ENCODE measurements at regions not wholly inside any gene's neighbourhood (a gene's known extent, or its start where the extent isn't known, plus 50 kb on each side); places are given as distances from the start of the nearest gene placed in this dataset.

DNA sequence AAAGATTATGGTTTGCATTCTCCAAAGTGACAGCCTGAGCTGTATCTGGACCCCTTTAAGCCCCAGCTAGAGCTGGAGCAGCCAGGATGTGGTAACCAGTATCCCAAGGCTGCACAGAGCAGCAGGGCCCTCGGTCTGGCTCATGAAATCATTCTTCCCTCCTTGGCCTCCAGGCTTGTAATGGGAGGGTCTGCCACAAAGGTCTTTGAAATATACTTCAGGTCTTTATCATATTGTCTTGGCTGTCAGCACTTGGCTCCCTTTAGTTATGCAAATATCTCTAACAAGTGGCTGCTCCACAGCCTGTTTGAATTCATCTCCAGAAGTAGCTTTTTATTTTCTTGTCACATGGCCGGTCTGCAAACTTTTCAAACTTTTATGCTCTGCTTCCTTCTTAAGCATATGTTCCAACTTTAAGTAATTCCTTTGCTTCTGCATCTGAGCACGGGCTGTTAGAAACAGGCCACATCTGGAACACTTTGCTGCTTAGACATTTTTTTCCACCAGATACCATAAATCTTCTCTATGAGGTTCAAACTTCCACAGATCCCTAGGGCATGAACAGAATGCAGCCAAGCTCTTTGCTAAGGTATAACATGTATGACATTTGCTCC is 663.4 kb upstream of the MIS18BP1 start:
- H3K9me1 ChIP-seq (ENCODE audit: control insufficient read depth, insufficient read depth, low read length): no peaks in the 10 kb centered on the region
- no peak overlapping the region for H3K4me2 ChIP-seq (ENCODE audit: insufficient read depth, low read length)
- H4K20me1 ChIP-seq (replicated peaks; ENCODE audit: control insufficient read depth, insufficient read depth, low read length): no peaks in the 10 kb centered on the region
- no peak overlapping the region for H3K27ac ChIP-seq (ENCODE audit: extremely low read depth, low read depth, low read length)
- no peaks in the 10 kb centered on the region for H3K4me1 ChIP-seq (replicated peaks in 1 of 2; ENCODE audit: control insufficient read depth in 2 of 2, insufficient read depth in 2 of 2, low read length in 2 of 2)
- H3K27me3 ChIP-seq (ENCODE audit: control insufficient read depth in 2 of 2, insufficient read depth in 2 of 2, low read length in 2 of 2): no peaks in the 10 kb centered on the region
- WGBS (ENCODE audit: insufficient coverage, low coverage, missing lambda C conversion rate): 0% methylated on average over 3 of the region's 3 CpGs
- H3K79me2 ChIP-seq (ENCODE audit: control insufficient read depth, insufficient read depth, low read length): no peaks in the 10 kb centered on the region
- ATAC-seq: no peak
- POLR2A ChIA-PET: no interaction called here
- H3K4me3 ChIP-seq: no peak overlapping the region
- H3K9ac ChIP-seq (ENCODE audit: insufficient read depth in 1 of 2, low read depth in 2 of 2, low read length in 2 of 2): no peak overlapping the region
- BruUV-seq (replicated peaks): no TSS peak
- no peaks in the 10 kb centered on the region for H3K9me3 ChIP-seq (replicated peaks; ENCODE audit: control insufficient read depth, insufficient read depth, low read depth, low read length)
- intact Hi-C loops (cut with micrococcal nuclease) (no loop called here), in situ Hi-C loops (cut with MboI) (no loop called here)
- no peak for FAIRE-seq
- H2AFZ ChIP-seq (ENCODE audit: low read depth, low read length): no peak overlapping the region
- DNase-seq (ENCODE audit: extremely low read depth in 1 of 4, low spot score in 3 of 4): no peak
- CTCF ChIA-PET (ENCODE audit: low intra/inter-chr PET ratio): no interaction called here
- no peaks in the 10 kb centered on the region for H3K36me3 ChIP-seq (ENCODE audit: control insufficient read depth, insufficient read depth, low read length)
- TF ChIP-seq ZNF592 (IDR thresholded peaks at IDR 0.05): no peak
- no peak for TF ChIP-seq ZNF431 (CRISPR knock-in tag; IDR thresholded peaks at IDR 0.05)
- no peak for TF ChIP-seq TAF7 (tag; IDR thresholded peaks at IDR 0.05)
- TF ChIP-seq, protein P1, sequence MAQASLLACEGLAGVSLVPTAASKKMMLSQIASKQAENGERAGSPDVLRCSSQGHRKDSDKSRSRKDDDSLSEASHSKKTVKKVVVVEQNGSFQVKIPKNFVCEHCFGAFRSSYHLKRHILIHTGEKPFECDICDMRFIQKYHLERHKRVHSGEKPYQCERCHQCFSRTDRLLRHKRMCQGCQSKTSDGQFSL (CRISPR knock-in tag; IDR thresholded peaks at IDR 0.05): no peak
- TF ChIP-seq, protein P1 (tag; IDR thresholded peaks at IDR 0.05): no peak
- no peak for TF ChIP-seq FOXJ3 (CRISPR knock-in tag; IDR thresholded peaks at IDR 0.05)
- TF ChIP-seq KDM4B (IDR thresholded peaks at IDR 0.05; ENCODE audit: borderline replicate concordance in 2 of 2, low read depth in 1 of 2): no peak
- TF ChIP-seq BCOR (IDR thresholded peaks at IDR 0.05): no peak
